NCI-H1048 (cell line): ENCODE measurements at regions not wholly inside any gene's neighbourhood (a gene's known extent, or its start where the extent isn't known, plus 50 kb on each side); places are given as distances from the start of the nearest gene placed in this dataset.

Experiments used
- DNase-seq: peaks from one replicate; lab custom pipeline; 2025; lab: John Stamatoyannopoulos, UW

GRCh38 chr1:187310038-187310631 is 481.4 kb downstream of the PLA2G4A start:
- DNase-seq, result no peak

GRCh38 chr1:187313115-187313514 is 484.4 kb downstream of the PLA2G4A start:
- no peak for DNase-seq

GRCh38 chr1:187326557-187326956 is 497.8 kb downstream of the PLA2G4A start:
- no peak for DNase-seq

GRCh38 chr1:187336441-187337168 is 507.9 kb downstream of the PLA2G4A start:
- no peak for DNase-seq

- DNase-seq, result no peak
Observed at GRCh38 chr1:187338762-187339412, 510.1 kb downstream of the PLA2G4A start.

- no peak for DNase-seq
Observed at GRCh38 chr1:187342495-187342894, 513.7 kb downstream of the PLA2G4A start.

GRCh38 chr1:187374082-187374481 is 545.3 kb downstream of the PLA2G4A start:
- no peak for DNase-seq

- DNase-seq, result no peak
Observed at GRCh38 chr1:187374742-187375141, 546.0 kb downstream of the PLA2G4A start.

GRCh38 chr1:187383366-187383765 is 554.6 kb downstream of the PLA2G4A start:
- no peak for DNase-seq

GRCh38 chr1:187384504-187384903 is 555.8 kb downstream of the PLA2G4A start:
- no peak for DNase-seq

- DNase-seq, result no peak
Observed at GRCh38 chr1:187390215-187390818, 561.6 kb downstream of the PLA2G4A start.

- DNase-seq, result no peak
Observed at GRCh38 chr1:187396226-187396625, 567.5 kb downstream of the PLA2G4A start.

GRCh38 chr1:187396929-187397796 is 568.4 kb downstream of the PLA2G4A start:
- DNase-seq, result no peak

GRCh38 chr1:187408212-187409004 is 579.7 kb downstream of the PLA2G4A start:
- no peak for DNase-seq

- no peak for DNase-seq
Observed at GRCh38 chr1:187409341-187409740, 580.6 kb downstream of the PLA2G4A start.

GRCh38 chr1:187411118-187411517 is 582.4 kb downstream of the PLA2G4A start:
- DNase-seq, result no peak

GRCh38 chr1:187413405-187414169 is 584.8 kb downstream of the PLA2G4A start:
- DNase-seq, result no peak

GRCh38 chr1:187415065-187415464 is 586.3 kb downstream of the PLA2G4A start:
- no peak for DNase-seq

GRCh38 chr1:187417520-187417919 is 588.8 kb downstream of the PLA2G4A start:
- DNase-seq, result no peak

- no peak for DNase-seq
Observed at GRCh38 chr1:187433598-187433997, 604.8 kb downstream of the PLA2G4A start.
